ENCODE measurements at regions not wholly inside any gene's neighbourhood (a gene's known extent, or its start where the extent isn't known, plus 50 kb on each side); places are given as distances from the start of the nearest gene placed in this dataset.

GRCh38 chr9:18358325-18358724 lies 115.6 kb upstream of the ADAMTSL1 start:
- no peak for TF ChIP-seq CEBPB (IDR thresholded peaks at IDR 0.05; ENCODE audit: low read depth)
- TF ChIP-seq SIN3A (IDR thresholded peaks at IDR 0.05; ENCODE audit: low read depth) = no peak
- TF ChIP-seq CTCF (IDR thresholded peaks at IDR 0.05 in 2 of 3, conservative IDR thresholded peaks at IDR 0.05 in 1 of 3; ENCODE audit: borderline replicate concordance in 1 of 3, insufficient read depth in 1 of 3, low read depth in 2 of 3, low read length in 2 of 3) = no peak
- TF ChIP-seq ZNF274 (IDR thresholded peaks at IDR 0.05; ENCODE audit: low read depth, low read length) = no peak
- no peak for TF ChIP-seq TCF7L2 (IDR thresholded peaks at IDR 0.05; ENCODE audit: borderline replicate concordance, extremely low read depth, insufficient read depth, insufficient read length)
- no peak for TF ChIP-seq ELF1 (IDR thresholded peaks at IDR 0.05; ENCODE audit: borderline replicate concordance, low read depth)
- no peak for TF ChIP-seq ZFX (IDR thresholded peaks at IDR 0.05)
- no peak for TF ChIP-seq ZBTB33 (IDR thresholded peaks at IDR 0.05; ENCODE audit: extremely low read depth, insufficient replicate concordance, low read length)
- TF ChIP-seq CBX3 (IDR thresholded peaks at IDR 0.05; ENCODE audit: low read depth) = no peak
- TF ChIP-seq FOSL1 (IDR thresholded peaks at IDR 0.05; ENCODE audit: low read depth) = no peak
- no peak for TF ChIP-seq ATF3 (IDR thresholded peaks at IDR 0.05)
- TF ChIP-seq YY1 (IDR thresholded peaks at IDR 0.05; ENCODE audit: extremely low read depth, insufficient replicate concordance, low read depth, low read length) = no peak
- no peak for TF ChIP-seq POLR2AphosphoS5 (IDR thresholded peaks at IDR 0.05; ENCODE audit: low read depth, low read length)
- TF ChIP-seq RAD21 (IDR thresholded peaks at IDR 0.05; ENCODE audit: low read depth) = no peak
- TF ChIP-seq POLR2A (IDR thresholded peaks at IDR 0.05; ENCODE audit: borderline replicate concordance, extremely low read depth, insufficient read depth, insufficient read length) = no peak
- TF ChIP-seq JUND (IDR thresholded peaks at IDR 0.05) = no peak
- TF ChIP-seq SP1 (IDR thresholded peaks at IDR 0.05; ENCODE audit: low read depth) = no peak
- TF ChIP-seq SRF (IDR thresholded peaks at IDR 0.05; ENCODE audit: low read depth) = no peak
- no peak for TF ChIP-seq EZH2 (IDR thresholded peaks at IDR 0.05)
- ATAC-seq (no peak), DNase-seq (ENCODE audit: low read depth, low spot score) (no peak)
- ChIA-PET RAD21 (ENCODE audit: low non-redundant PET in 1 of 2, low total read pairs in 2 of 2, uncharacterized antibody in 2 of 2, unreplicated experiment in 2 of 2) (no interaction called here), CTCF (no interaction called here), POLR2A (no interaction called here)
- Histone ChIP-seq H3K79me2 (ENCODE audit: insufficient read depth, low read length) (no peaks in the 10 kb centered on the region), H3K9me2 (ENCODE audit: insufficient read depth) (no peaks in the 10 kb centered on the region), H3K36me3 (ENCODE audit: control insufficient read depth in 1 of 2, insufficient read depth in 2 of 2, low read length in 2 of 2) (no peaks in the 10 kb centered on the region), H3K4me1 (ENCODE audit: control insufficient read depth in 1 of 2, insufficient read depth in 2 of 2, low read length in 2 of 2) (no peaks in the 10 kb centered on the region), H2AFZ (ENCODE audit: low read depth, low read length, poor library complexity, severe bottlenecking) (no peak overlapping the region), H3K27ac (ENCODE audit: low read depth, low read length) (no peak overlapping the region), H3K4me2 (ENCODE audit: low read length) (no peak overlapping the region), H4K20me1 (ENCODE audit: insufficient read depth) (no peaks in the 10 kb centered on the region; the same call in 1 of the 2 replicates), H3K9me3 (ENCODE audit: control insufficient read depth in 1 of 2, insufficient read depth in 1 of 2, low read depth in 1 of 2, low read length in 2 of 2) (no peaks in the 10 kb centered on the region), H3K9ac (ENCODE audit: low read length) (no peak overlapping the region), H3K4me3 (replicated peaks in 1 of 2; ENCODE audit: low read depth in 1 of 2, low read length in 2 of 2) (no peak overlapping the region), H3K27me3 (ENCODE audit: insufficient read depth, low read length) (no peaks in the 10 kb centered on the region)
- intact Hi-C loops (cut with micrococcal nuclease) = no loop called here
- no TSS peak for BruUV-seq (replicated peaks)
